Activated naive CD4-positive, alpha-beta T cell treated with anti-CD3 and anti-CD28 coated beads, Interleukin-2, amount 10 ng/mL, durations not matched to agents 7 days and 5 days (primary cell): ENCODE measurements at regions not wholly inside any gene's neighbourhood (a gene's known extent, or its start where the extent isn't known, plus 50 kb on each side); places are given as distances from the start of the nearest gene placed in this dataset.
"Not testable (repeated sequence)": the region's sequence is repeated elsewhere in the genome, so short reads cannot be mapped to it uniquely, and the experiment has no call there.

ENCODE experiments used
- CTCF ChIA-PET: fragments of 350-600 bp; sonication (Branson Sonifier 250); formaldehyde crosslinking; loops from one replicate; lab custom pipeline; 2021; ENCODE audit warnings: antibody characterized with exemption; lab: Charles Lee
- DNase-seq: peaks from one replicate; pipeline ENCODE4 v3.0.0-alpha.2; 2020
- H3K27ac Mint-ChIP-seq: one replicate; pipeline ENCODE4 v1.8.0; 2021; ENCODE audit warnings: mild to moderate bottlenecking, moderate library complexity, mixed read lengths
- H3K27me3 Mint-ChIP-seq: one replicate; pipeline ENCODE4 v1.8.0; 2021; ENCODE audit warnings: mild to moderate bottlenecking, mixed read lengths
- H3K36me3 Mint-ChIP-seq: one replicate; pipeline ENCODE4 v1.8.0; 2021; ENCODE audit warnings: mixed read lengths
- H3K4me1 Mint-ChIP-seq: one replicate; pipeline ENCODE4 v1.8.0; 2021; ENCODE audit warnings: mixed read lengths
- H3K4me3 Mint-ChIP-seq: one replicate; pipeline ENCODE4 v1.8.0; 2021; ENCODE audit warnings: mild to moderate bottlenecking, moderate library complexity, mixed read lengths
- H3K9me3 Mint-ChIP-seq: one replicate; pipeline ENCODE4 v1.8.0; 2021; ENCODE audit warnings: mixed read lengths

- Mint-ChIP-seq H3K36me3 (no peaks in the 10 kb centered on the region), H3K27ac (no peak overlapping the region), H3K4me3 (no peak overlapping the region), H3K4me1 (no peaks in the 10 kb centered on the region), H3K27me3 (no peaks in the 10 kb centered on the region), H3K9me3 (peaks cover 2% of the 10 kb centered on the region)
- DNase-seq: no peak
- CTCF ChIA-PET: no interaction called here
Observed at GRCh38 chr11:81331611-81332235, 1401.9 kb downstream of the FAM181B start.

- Mint-ChIP-seq H3K27me3 (no peaks in the 10 kb centered on the region), H3K36me3 (no peaks in the 10 kb centered on the region), H3K4me1 (no peaks in the 10 kb centered on the region), H3K27ac (no peak overlapping the region), H3K9me3 (peaks cover 2% of the 10 kb centered on the region), H3K4me3 (no peak overlapping the region)
- DNase-seq: no peak
- CTCF ChIA-PET: no interaction called here
Observed at GRCh38 chr11:81331088-81331487, 1402.6 kb downstream of the FAM181B start.

GRCh38 chr11:81303038-81303664 is 1430.5 kb downstream of the FAM181B start:
- Mint-ChIP-seq H3K4me1 (no peaks in the 10 kb centered on the region), H3K27me3 (no peaks in the 10 kb centered on the region), H3K36me3 (no peaks in the 10 kb centered on the region), H3K4me3 (no peak overlapping the region), H3K27ac (no peak overlapping the region), H3K9me3 (peaks cover 5% of the 10 kb centered on the region)
- CTCF ChIA-PET: no interaction called here
- no peak for DNase-seq

GRCh38 chr11:81301166-81301830 is 1432.4 kb downstream of the FAM181B start:
- Mint-ChIP-seq H3K27me3 (no peaks in the 10 kb centered on the region), H3K9me3 (peaks cover 8% of the 10 kb centered on the region), H3K27ac (no peak overlapping the region), H3K4me3 (no peak overlapping the region), H3K36me3 (no peaks in the 10 kb centered on the region), H3K4me1 (no peaks in the 10 kb centered on the region)
- no peak for DNase-seq
- CTCF ChIA-PET: no interaction called here

- Mint-ChIP-seq H3K4me3 (no peak overlapping the region), H3K36me3 (no peaks in the 10 kb centered on the region), H3K27me3 (no peaks in the 10 kb centered on the region), H3K4me1 (no peaks in the 10 kb centered on the region), H3K27ac (no peak overlapping the region), H3K9me3 (peaks cover 9% of the 10 kb centered on the region)
- CTCF ChIA-PET: no interaction called here
- no peak for DNase-seq
Observed at GRCh38 chr11:81286959-81287358, 1446.7 kb downstream of the FAM181B start.

GRCh38 chr11:81286550-81286949 is 1447.1 kb downstream of the FAM181B start:
- no peaks in the 10 kb centered on the region for H3K27me3 Mint-ChIP-seq
- CTCF ChIA-PET: no interaction called here
- H3K4me1 Mint-ChIP-seq: no peaks in the 10 kb centered on the region
- no peak overlapping the region for H3K27ac Mint-ChIP-seq
- no peaks in the 10 kb centered on the region for H3K36me3 Mint-ChIP-seq
- H3K9me3 Mint-ChIP-seq: peaks cover 9% of the 10 kb centered on the region
- no peak overlapping the region for H3K4me3 Mint-ChIP-seq
- DNase-seq: no peak

- CTCF ChIA-PET, H3K4me3 Mint-ChIP-seq, H3K27me3 Mint-ChIP-seq, DNase-seq, H3K36me3 Mint-ChIP-seq, H3K27ac Mint-ChIP-seq, H3K4me1 Mint-ChIP-seq: not testable (repeated sequence)
- peaks cover 14% of the 10 kb centered on the region for H3K9me3 Mint-ChIP-seq
Observed at GRCh38 chr11:81280228-81280627, 1453.4 kb downstream of the FAM181B start.

GRCh38 chr11:81278991-81279390 is 1454.7 kb downstream of the FAM181B start:
- H3K9me3 Mint-ChIP-seq: peaks cover 12% of the 10 kb centered on the region
- H3K4me3 Mint-ChIP-seq: no peak overlapping the region
- H3K4me1 Mint-ChIP-seq: no peaks in the 10 kb centered on the region
- H3K36me3 Mint-ChIP-seq: no peaks in the 10 kb centered on the region
- no peak overlapping the region for H3K27ac Mint-ChIP-seq
- CTCF ChIA-PET: no interaction called here
- no peak for DNase-seq
- no peaks in the 10 kb centered on the region for H3K27me3 Mint-ChIP-seq

- Mint-ChIP-seq H3K4me1 (no peaks in the 10 kb centered on the region), H3K9me3 (no peaks in the 10 kb centered on the region), H3K36me3 (no peaks in the 10 kb centered on the region), H3K27ac (no peak overlapping the region), H3K27me3 (no peaks in the 10 kb centered on the region), H3K4me3 (no peak overlapping the region)
- CTCF ChIA-PET: no interaction called here
- no peak for DNase-seq
Observed at GRCh38 chr11:81270686-81271085, 1463.0 kb downstream of the FAM181B start.

GRCh38 chr11:81267246-81267645 is 1466.4 kb downstream of the FAM181B start:
- no peak for DNase-seq
- Mint-ChIP-seq H3K4me3 (no peak overlapping the region), H3K4me1 (no peaks in the 10 kb centered on the region), H3K36me3 (no peaks in the 10 kb centered on the region), H3K27ac (no peak overlapping the region), H3K27me3 (no peaks in the 10 kb centered on the region), H3K9me3 (no peaks in the 10 kb centered on the region)
- CTCF ChIA-PET: no interaction called here

GRCh38 chr11:81259471-81259870 is 1474.2 kb downstream of the FAM181B start:
- Mint-ChIP-seq H3K9me3 (peaks cover 3% of the 10 kb centered on the region), H3K4me1 (no peaks in the 10 kb centered on the region), H3K27me3 (no peaks in the 10 kb centered on the region), H3K36me3 (no peaks in the 10 kb centered on the region), H3K4me3 (no peak overlapping the region), H3K27ac (no peak overlapping the region)
- DNase-seq: no peak
- CTCF ChIA-PET: no interaction called here

GRCh38 chr11:81255895-81256294 is 1477.8 kb downstream of the FAM181B start:
- CTCF ChIA-PET: no interaction called here
- Mint-ChIP-seq H3K4me3 (no peak overlapping the region), H3K27ac (no peak overlapping the region), H3K27me3 (no peaks in the 10 kb centered on the region), H3K4me1 (no peaks in the 10 kb centered on the region), H3K36me3 (no peaks in the 10 kb centered on the region), H3K9me3 (peaks cover 3% of the 10 kb centered on the region)
- no peak for DNase-seq

- no peak overlapping the region for H3K27ac Mint-ChIP-seq
- H3K36me3 Mint-ChIP-seq: no peaks in the 10 kb centered on the region
- no peak for DNase-seq
- H3K9me3 Mint-ChIP-seq: no peaks in the 10 kb centered on the region
- H3K27me3 Mint-ChIP-seq: no peaks in the 10 kb centered on the region
- H3K4me1 Mint-ChIP-seq: no peaks in the 10 kb centered on the region
- CTCF ChIA-PET: no interaction called here
- no peak overlapping the region for H3K4me3 Mint-ChIP-seq
Observed at GRCh38 chr11:81253244-81253643, 1480.4 kb downstream of the FAM181B start.

- Mint-ChIP-seq H3K4me1 (no peaks in the 10 kb centered on the region), H3K36me3 (no peaks in the 10 kb centered on the region), H3K4me3 (no peak overlapping the region), H3K27me3 (no peaks in the 10 kb centered on the region), H3K9me3 (no peaks in the 10 kb centered on the region), H3K27ac (no peak overlapping the region)
- CTCF ChIA-PET: no interaction called here
- no peak for DNase-seq
Observed at GRCh38 chr11:81246941-81247340, 1486.7 kb downstream of the FAM181B start.

- H3K36me3 Mint-ChIP-seq: no peaks in the 10 kb centered on the region
- H3K9me3 Mint-ChIP-seq: no peaks in the 10 kb centered on the region
- DNase-seq: no peak
- no peaks in the 10 kb centered on the region for H3K4me1 Mint-ChIP-seq
- no peaks in the 10 kb centered on the region for H3K27me3 Mint-ChIP-seq
- H3K27ac Mint-ChIP-seq: no peak overlapping the region
- CTCF ChIA-PET: no interaction called here
- H3K4me3 Mint-ChIP-seq: no peak overlapping the region
Observed at GRCh38 chr11:81245791-81246190, 1487.9 kb downstream of the FAM181B start.
